Uterus (tissue), 3 donors: ENCODE measurements at regions not wholly inside any gene's neighbourhood (a gene's known extent, or its start where the extent isn't known, plus 50 kb on each side); places are given as distances from the start of the nearest gene placed in this dataset.

ENCODE experiments used
- DNase-seq, 2 donors: peaks; one replicate each; pipeline ENCODE4 v3.0.0-alpha.2; 2019 to 2020
- H3K27ac ChIP-seq, 2 donors: fragments of 200-600 bp; sonication (generic); 1 replicate in 1 of 2; 2 replicates in 1 of 2; pipeline ENCODE4 v1.5.1; 2016 to 2018
- H3K27me3 ChIP-seq, 2 donors: fragments of 200-600 bp; sonication (generic); one replicate each; pipeline ENCODE4 v1.5.1; 2018 to 2019; ENCODE audit warnings: control low read depth in 1 of 2
- H3K36me3 ChIP-seq, 2 donors: fragments of 200-600 bp; sonication (generic); one replicate each; pipeline ENCODE4 v1.5.1; 2019; ENCODE audit warnings: control low read depth in 1 of 2
- H3K4me1 ChIP-seq, 2 donors: fragments of 200-600 bp; sonication (generic); one replicate each; pipeline ENCODE4 v1.5.1; 2018 to 2019; ENCODE audit warnings: control low read depth in 1 of 2
- H3K4me3 ChIP-seq, 2 donors: fragments of 200-600 bp; sonication (generic); 1 replicate in 1 of 2; 2 replicates in 1 of 2; pipeline ENCODE4 v1.5.1; 2018 to 2019; ENCODE audit warnings: mild to moderate bottlenecking in 1 of 2
- H3K9me3 ChIP-seq, 2 donors: fragments of 200-600 bp; sonication (generic); one replicate each; pipeline ENCODE4 v1.5.1; 2019; ENCODE audit warnings: control low read depth in 1 of 2
- CTCF ChIP-seq, 4 experiments: fragments of 200-600 bp in 2 of 4; fragments of 450-650 bp in 2 of 4; sonication (generic) in 2 of 4; IDR thresholded peaks; one replicate each; pipeline ENCODE4 v1.5.1; 2016 to 2019; ENCODE audit warnings: antibody characterized with exemption in 4 of 4, mild to moderate bottlenecking in 2 of 4, moderate library complexity in 1 of 4
- POLR2A ChIP-seq, 2 donors: fragments of 450-650 bp; IDR thresholded peaks; one replicate each; pipeline ENCODE4 v1.6.1; 2016; ENCODE audit warnings: antibody characterized with exemption in 2 of 2, mild to moderate bottlenecking in 1 of 2, moderate library complexity in 1 of 2
- intact Hi-C: fragments of 100-400 bp; cut with DNase I; formaldehyde crosslinking; loops from one replicate; pipeline ENCODE4 v1.15.1; 2023; ENCODE audit warnings: low total_unique reads
- donor health status: DM: yes; HTN: yes; CAD: no.

GRCh38 chr3:152050903-152051302, 177.5 kb downstream of the SUCNR1 start:
- H3K27ac ChIP-seq = no peak overlapping the region
- DNase-seq = no peak
- H3K4me1 ChIP-seq = no peaks in the 10 kb centered on the region
- H3K9me3 ChIP-seq = no peaks in the 10 kb centered on the region
- TF ChIP-seq POLR2A (IDR thresholded peaks at IDR 0.05) (no peak), CTCF (IDR thresholded peaks at IDR 0.05) (no peak)
- no peak overlapping the region for H3K4me3 ChIP-seq
- H3K27me3 ChIP-seq = no peaks in the 10 kb centered on the region
- intact Hi-C loops = no loop called here
- H3K36me3 ChIP-seq = no peaks in the 10 kb centered on the region

DNA sequence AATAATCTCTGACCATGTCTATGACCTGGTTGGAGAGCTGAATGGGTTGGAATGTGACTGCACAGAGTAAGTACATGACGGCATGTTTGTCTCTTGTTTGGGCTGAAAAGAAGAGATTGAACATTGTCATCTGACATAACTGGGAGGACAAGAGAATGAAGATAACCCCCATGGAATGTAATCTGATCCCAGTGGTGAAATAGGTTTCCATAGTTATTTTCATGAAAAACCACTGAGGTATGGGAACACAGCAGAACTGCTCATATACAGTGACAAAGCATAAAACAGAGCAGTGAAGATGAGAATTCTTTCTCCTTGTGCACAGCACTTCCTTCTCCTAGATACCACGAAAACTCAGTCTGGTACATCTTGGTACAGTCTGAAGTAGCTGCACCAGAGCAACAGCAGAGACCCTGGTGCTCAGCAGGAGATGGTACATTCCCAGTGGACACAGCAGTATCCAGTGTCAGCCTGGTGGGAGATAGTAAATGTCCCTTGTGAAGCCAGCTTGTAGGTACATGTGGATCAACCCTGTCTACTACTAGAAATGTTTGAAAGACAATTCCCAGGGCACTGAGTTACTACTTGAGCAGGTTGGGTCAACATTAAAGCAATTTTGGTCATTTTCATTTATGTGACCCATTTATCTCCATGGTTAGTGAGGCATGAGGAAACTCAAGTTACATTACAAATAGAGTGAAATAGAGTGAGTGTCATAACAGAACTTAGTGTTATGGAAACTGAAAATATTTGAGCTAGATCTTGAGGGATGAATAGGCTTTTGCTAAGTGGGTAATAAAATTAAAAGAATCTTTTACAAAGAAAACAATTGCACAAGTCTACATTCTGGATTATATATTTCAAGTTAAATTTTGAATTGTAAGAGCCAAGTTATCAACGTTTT, 178.3 kb downstream of the SUCNR1 start:
- no peaks in the 10 kb centered on the region for H3K27me3 ChIP-seq
- H3K36me3 ChIP-seq = no peaks in the 10 kb centered on the region
- H3K4me1 ChIP-seq = no peaks in the 10 kb centered on the region
- no peak overlapping the region for H3K27ac ChIP-seq
- H3K9me3 ChIP-seq = no peaks in the 10 kb centered on the region
- intact Hi-C loops = no loop called here
- no peak overlapping the region for H3K4me3 ChIP-seq
- no peak for DNase-seq
- no peak for TF ChIP-seq POLR2A (IDR thresholded peaks at IDR 0.05)
- no peak for TF ChIP-seq CTCF (IDR thresholded peaks at IDR 0.05)

GRCh38 chr3:152053866-152054265, 180.4 kb downstream of the SUCNR1 start:
- no peak overlapping the region for H3K27ac ChIP-seq
- H3K4me3 ChIP-seq = no peak overlapping the region
- no peaks in the 10 kb centered on the region for H3K9me3 ChIP-seq
- intact Hi-C loops = no loop called here
- no peaks in the 10 kb centered on the region for H3K27me3 ChIP-seq
- DNase-seq = no peak
- no peaks in the 10 kb centered on the region for H3K36me3 ChIP-seq
- H3K4me1 ChIP-seq = no peaks in the 10 kb centered on the region
- no peak for TF ChIP-seq POLR2A (IDR thresholded peaks at IDR 0.05)
- no peak for TF ChIP-seq CTCF (IDR thresholded peaks at IDR 0.05)

DNA sequence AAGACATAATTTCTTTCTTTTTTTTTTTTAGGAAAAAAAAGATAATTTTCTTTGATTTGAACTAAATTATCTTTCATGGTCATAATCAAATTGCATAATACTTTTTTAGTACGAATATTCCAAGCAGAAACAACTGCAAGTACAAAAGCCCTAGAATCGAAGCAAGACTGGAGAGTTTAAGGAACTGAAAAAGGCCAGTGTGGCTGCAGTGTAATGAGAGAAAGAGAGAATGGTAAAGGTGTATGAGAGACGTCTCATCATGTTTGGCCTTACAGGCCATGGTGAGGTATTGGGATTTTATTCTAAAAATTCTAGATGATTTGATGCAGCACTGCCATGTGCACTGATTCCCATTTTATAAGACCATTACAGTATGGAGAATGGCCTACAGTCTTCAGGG, 180.9 kb downstream of the SUCNR1 start:
- Histone ChIP-seq H3K27me3 (no peaks in the 10 kb centered on the region), H3K9me3 (no peaks in the 10 kb centered on the region), H3K27ac (no peak overlapping the region), H3K36me3 (no peaks in the 10 kb centered on the region), H3K4me3 (no peak overlapping the region), H3K4me1 (no peaks in the 10 kb centered on the region)
- no peak for DNase-seq
- TF ChIP-seq CTCF (IDR thresholded peaks at IDR 0.05) (no peak), POLR2A (IDR thresholded peaks at IDR 0.05) (no peak)
- intact Hi-C loops = no loop called here

DNA sequence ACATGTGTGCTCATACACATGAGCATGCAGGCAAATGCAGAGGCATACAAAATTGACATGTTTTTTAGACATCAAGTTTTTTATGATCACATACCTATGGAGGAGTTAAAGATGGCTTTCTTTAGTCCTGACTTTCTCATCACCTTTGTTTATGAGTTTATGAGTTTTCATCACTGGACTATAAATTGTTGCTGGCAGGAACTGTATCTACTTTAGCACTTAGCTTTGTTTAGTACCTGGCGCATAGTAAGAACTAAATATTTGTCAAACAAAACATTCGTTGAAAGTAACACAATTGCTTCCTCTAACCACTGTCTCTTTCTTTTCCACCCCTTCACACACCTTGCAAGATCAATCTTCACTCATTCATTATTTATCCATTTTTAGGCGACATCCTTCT, 182.6 kb downstream of the SUCNR1 start:
- Histone ChIP-seq H3K9me3 (no peaks in the 10 kb centered on the region), H3K27ac (no peak overlapping the region), H3K4me1 (no peaks in the 10 kb centered on the region), H3K36me3 (no peaks in the 10 kb centered on the region), H3K27me3 (no peaks in the 10 kb centered on the region), H3K4me3 (no peak overlapping the region)
- intact Hi-C loops = no loop called here
- TF ChIP-seq CTCF (IDR thresholded peaks at IDR 0.05) (no peak), POLR2A (IDR thresholded peaks at IDR 0.05) (no peak)
- no peak for DNase-seq
